T-cell (primary cell): ENCODE measurements at regions not wholly inside any gene's neighbourhood (a gene's known extent, or its start where the extent isn't known, plus 50 kb on each side); places are given as distances from the start of the nearest gene placed in this dataset.

ENCODE experiments used
- ATAC-seq, 4 experiments: fragments of 200-7000 bp in 3 of 4; fragments of 150-1000 bp in 1 of 4; cut with Tn5 transposase; replicated peaks in 1 of 4; 1 replicate in 3 of 4; 2 replicates in 1 of 4; pipeline ENCODE4 v1.10.0; 2021; ENCODE audit warnings: moderate library complexity in 3 of 4, mild to moderate bottlenecking in 2 of 4, moderate number of reproducible peaks in 1 of 4
- CTCF ChIA-PET, 2 donors: fragments of 300-600 bp; sonication (Branson Sonifier 250); formaldehyde crosslinking; loops; one replicate each; lab custom pipeline; 2022; ENCODE audit warnings: antibody characterized with exemption in 2 of 2; lab: Charles Lee
- POLR2A ChIA-PET, 2 donors: fragments of 300-600 bp; sonication (Branson Sonifier 250); formaldehyde crosslinking; loops; one replicate each; lab custom pipeline; 2022; ENCODE audit warnings: antibody characterized with exemption in 2 of 2; lab: Charles Lee
- DNase-seq, 35 experiments: peaks; one replicate each; pipeline versions ENCODE4 v3.0.0 to v3.0.0-alpha.2; 2013 to 2023
- H3K27ac ChIP-seq: one replicate; pipeline ENCODE4 v1.5.1; 2013; ENCODE audit warnings: low read length
- H3K27me3 ChIP-seq, 2 experiments: replicated peaks in 1 of 2; 1 replicate in 1 of 2; 2 replicates in 1 of 2; pipeline versions ENCODE4 v1.6.1 to v1.7.0; 2013; ENCODE audit warnings: low read length in 1 of 2, mixed read lengths in 1 of 2; ENCODE audit not compliant: control insufficient read depth in 2 of 2, insufficient read depth in 2 of 2; ENCODE audit errors: extremely low read depth in 1 of 2
- H3K36me3 ChIP-seq, 2 donors: 1 replicate in 1 of 2; 2 replicates in 1 of 2; pipeline versions ENCODE4 v1.6.1 to v1.7.0; 2013; ENCODE audit warnings: low read length in 1 of 2; ENCODE audit not compliant: control insufficient read depth in 2 of 2, insufficient read depth in 1 of 2; ENCODE audit errors: extremely low read depth in 1 of 2
- H3K4me1 ChIP-seq, 2 experiments: 1 replicate in 1 of 2; 2 replicates in 1 of 2; pipeline versions ENCODE4 v1.6.1 to v1.7.0; 2013; ENCODE audit warnings: low read length in 2 of 2, mixed read lengths in 1 of 2; ENCODE audit not compliant: insufficient read depth in 2 of 2, control insufficient read depth in 1 of 2; ENCODE audit errors: extremely low read depth in 1 of 2
- H3K4me3 ChIP-seq, 2 donors: 1 replicate in 1 of 2; 2 replicates in 1 of 2; pipeline versions ENCODE4 v1.5.1 to v1.7.0; 2013; ENCODE audit warnings: mild to moderate bottlenecking in 2 of 2, low read length in 1 of 2, moderate library complexity in 1 of 2; ENCODE audit not compliant: control insufficient read depth in 1 of 2; ENCODE audit errors: extremely low read depth in 1 of 2
- H3K9me3 ChIP-seq: 2 replicates; pipeline ENCODE4 v1.7.0; 2013
- H3K27ac Mint-ChIP-seq, 2 donors: one replicate each; pipeline ENCODE4 v1.8.0; 2020 to 2021; ENCODE audit warnings: mild to moderate bottlenecking in 2 of 2, mixed read lengths in 2 of 2
- H3K27me3 Mint-ChIP-seq, 2 donors: one replicate each; pipeline ENCODE4 v1.8.0; 2021 to 2022; ENCODE audit warnings: mixed read lengths in 2 of 2
- H3K36me3 Mint-ChIP-seq: one replicate; pipeline ENCODE4 v1.8.0; 2021; ENCODE audit warnings: mixed read lengths
- H3K4me1 Mint-ChIP-seq, 3 donors: one replicate each; pipeline ENCODE4 v1.8.0; 2020 to 2022; ENCODE audit warnings: mixed read lengths in 3 of 3, mild to moderate bottlenecking in 1 of 3
- H3K4me3 Mint-ChIP-seq, 3 donors: one replicate each; pipeline ENCODE4 v1.8.0; 2020 to 2022; ENCODE audit warnings: mild to moderate bottlenecking in 3 of 3, mixed read lengths in 3 of 3, moderate library complexity in 3 of 3
- H3K9me3 Mint-ChIP-seq, 3 donors: one replicate each; pipeline ENCODE4 v1.8.0; 2020 to 2022; ENCODE audit warnings: mixed read lengths in 3 of 3
- WGBS: methylation state at CpG from one replicate; pipeline ENCODE4 v1.1.5; 2013; ENCODE audit warnings: missing lambda C conversion rate; ENCODE audit not compliant: insufficient coverage; 5-methylcytosine and 5-hydroxymethylcytosine counted together

DNA sequence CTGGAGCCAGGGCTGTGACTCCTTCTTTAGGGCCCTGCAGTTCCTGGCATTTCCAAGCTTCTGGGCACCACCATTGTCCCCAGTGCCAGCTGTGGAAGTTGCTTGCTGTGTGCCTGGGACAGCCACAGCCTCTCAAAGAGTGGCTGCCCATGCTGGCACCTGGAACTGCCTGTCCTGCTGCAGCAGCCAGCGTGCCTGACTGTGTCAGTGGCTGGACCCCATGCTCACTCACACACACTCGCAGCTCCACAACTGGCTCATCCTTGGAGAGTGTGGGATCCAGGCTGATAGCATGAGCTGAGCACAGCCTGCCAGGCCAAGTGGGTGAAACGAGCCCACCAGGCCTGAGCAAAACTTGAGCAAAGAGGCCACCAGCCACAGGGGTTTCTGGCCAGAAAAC lies 1107.6 kb downstream of the C4orf33 start:
- Mint-ChIP-seq H3K36me3 (no peaks in the 10 kb centered on the region), H3K27me3 (no peaks in the 10 kb centered on the region), H3K9me3 (peaks cover 8 to 12% (median 9%) of the 10 kb centered on the region in 3 donors), H3K4me1 (no peaks in the 10 kb centered on the region), H3K27ac (no peak overlapping the region), H3K4me3 (no peak overlapping the region)
- no peak for DNase-seq
- ChIA-PET POLR2A (no interaction called here), CTCF (no interaction called here)
- Histone ChIP-seq H3K9me3 (no peaks in the 10 kb centered on the region), H3K27ac (no peak overlapping the region), H3K27me3 (no peaks in the 10 kb centered on the region), H3K36me3 (no peaks in the 10 kb centered on the region), H3K4me3 (no peak overlapping the region), H3K4me1 (no peaks in the 10 kb centered on the region)
- no peak for ATAC-seq
- 50% methylated on average over 2 of the region's 3 CpGs for WGBS

DNA sequence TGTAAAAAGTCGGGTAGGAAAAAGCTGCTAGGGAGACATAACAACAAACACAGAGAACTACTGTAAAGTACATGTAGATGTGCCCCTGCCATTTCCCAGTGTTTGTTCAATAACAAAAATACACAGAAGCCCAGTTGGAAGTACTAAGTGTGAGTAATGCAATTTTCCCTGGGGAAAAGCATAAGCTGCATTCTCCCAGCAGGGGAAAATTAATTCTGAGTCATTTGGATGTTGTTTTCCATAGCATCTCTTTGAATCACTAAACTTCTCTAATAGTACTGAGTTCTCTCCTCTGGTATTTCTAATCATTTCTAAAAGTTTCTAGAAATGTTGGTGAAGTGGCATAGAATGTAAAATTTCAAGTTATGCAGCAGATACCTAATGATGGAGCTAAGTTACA lies 1114.9 kb downstream of the C4orf33 start:
- ChIA-PET CTCF (no interaction called here), POLR2A (no interaction called here)
- no peaks in the 10 kb centered on the region for H3K4me1 ChIP-seq
- no peaks in the 10 kb centered on the region for H3K9me3 ChIP-seq
- WGBS: no CpG with 5 or more reads among the region's 1 CpG
- Mint-ChIP-seq H3K4me1 (no peaks in the 10 kb centered on the region), H3K27me3 (no peaks in the 10 kb centered on the region), H3K27ac (no peak overlapping the region), H3K9me3 (peaks cover 2 to 10% (median 8%) of the 10 kb centered on the region in 3 donors), H3K36me3 (no peaks in the 10 kb centered on the region), H3K4me3 (no peak overlapping the region)
- ATAC-seq (no peak), DNase-seq (no peak)
- H3K36me3 ChIP-seq: no peaks in the 10 kb centered on the region
- H3K4me3 ChIP-seq: no peak overlapping the region
- no peak overlapping the region for H3K27ac ChIP-seq
- no peaks in the 10 kb centered on the region for H3K27me3 ChIP-seq

DNA sequence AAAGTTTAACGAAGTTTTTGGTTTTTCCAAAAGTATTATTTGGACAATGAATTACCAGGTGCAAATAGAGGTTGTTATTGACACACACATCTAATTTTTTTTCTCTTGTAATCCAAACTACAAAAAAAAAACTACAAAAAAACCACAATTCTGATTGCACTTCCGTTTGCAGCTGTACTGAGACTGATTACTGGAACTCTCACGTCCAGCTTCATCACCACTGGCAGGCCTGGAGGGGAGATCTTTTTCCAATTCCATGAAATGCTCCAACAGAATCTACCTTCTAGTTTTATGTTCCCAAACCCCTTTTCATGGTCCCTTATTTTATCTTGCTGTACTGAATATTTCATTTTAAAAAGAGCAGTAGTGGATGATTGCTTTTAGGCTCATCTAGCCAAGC lies 1118.3 kb downstream of the C4orf33 start:
- POLR2A ChIA-PET: no interaction called here

DNA sequence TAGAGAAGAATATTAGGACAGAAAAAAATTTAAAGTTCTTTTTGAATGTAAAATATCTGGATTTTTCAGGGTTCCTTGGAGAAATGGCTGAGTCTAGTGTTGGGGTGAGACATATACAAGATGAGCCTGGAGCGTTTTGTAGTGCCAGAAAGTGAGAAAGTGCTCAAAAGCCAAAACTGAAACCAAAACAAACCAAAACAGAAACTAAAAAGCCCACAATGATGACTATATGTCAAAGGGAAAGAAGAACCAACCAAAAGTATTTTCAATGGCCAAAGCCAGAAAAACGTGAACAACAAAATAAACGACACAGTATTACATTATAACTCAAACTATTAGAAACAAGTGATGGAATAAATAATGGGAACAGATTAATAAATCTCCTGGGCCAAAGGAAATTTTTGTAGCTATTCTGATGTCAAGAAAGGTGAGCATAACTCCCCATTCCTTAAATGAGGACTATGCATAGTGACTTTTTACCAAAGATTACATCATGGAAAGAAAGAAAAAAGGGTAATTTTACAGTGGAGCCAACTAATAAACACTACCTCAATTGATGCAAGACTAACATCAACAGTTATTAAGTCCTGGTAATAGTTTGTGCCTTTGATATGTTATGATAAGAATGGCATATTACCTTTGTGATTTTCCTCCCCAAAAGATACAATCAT lies 1137.6 kb downstream of the C4orf33 start:
- H3K4me3 ChIP-seq: no peak overlapping the region
- no peaks in the 10 kb centered on the region for H3K36me3 ChIP-seq
- WGBS: no CpG with 5 or more reads among the region's 3 CpGs
- Mint-ChIP-seq H3K4me3 (peak overlapping the region in 1 of 3 donors; percentile 64), H3K27ac (no peak overlapping the region), H3K4me1 (peaks cover 0 to 8% (median 0%) of the 10 kb centered on the region in 3 donors), H3K9me3 (peaks cover 4 to 21% (median 10%) of the 10 kb centered on the region in 3 donors), H3K27me3 (no peaks in the 10 kb centered on the region), H3K36me3 (no peaks in the 10 kb centered on the region)
- no peak for ATAC-seq
- H3K9me3 ChIP-seq: no peaks in the 10 kb centered on the region
- POLR2A ChIA-PET: no interaction called here
- no peaks in the 10 kb centered on the region for H3K4me1 ChIP-seq
- H3K27me3 ChIP-seq: no peaks in the 10 kb centered on the region
- DNase-seq: peak in 1 of 35 experiments; percentile 1
- no peak overlapping the region for H3K27ac ChIP-seq
- CTCF ChIA-PET: no interaction called here

More for the DNA sequence above, 1118.3 kb downstream of the C4orf33 start:
- Histone ChIP-seq H3K4me1 (no peaks in the 10 kb centered on the region), H3K27ac (no peak overlapping the region), H3K9me3 (no peaks in the 10 kb centered on the region), H3K4me3 (no peak overlapping the region), H3K36me3 (no peaks in the 10 kb centered on the region), H3K27me3 (no peaks in the 10 kb centered on the region)
- Mint-ChIP-seq H3K4me3 (no peak overlapping the region), H3K4me1 (no peaks in the 10 kb centered on the region), H3K9me3 (peaks cover 0 to 6% (median 1%) of the 10 kb centered on the region in 3 donors), H3K36me3 (no peaks in the 10 kb centered on the region), H3K27ac (no peak overlapping the region), H3K27me3 (no peaks in the 10 kb centered on the region)
- ATAC-seq (no peak), DNase-seq (no peak)
- 20% methylated on average over 1 of the region's 3 CpGs for WGBS
- CTCF ChIA-PET: no interaction called here

DNA sequence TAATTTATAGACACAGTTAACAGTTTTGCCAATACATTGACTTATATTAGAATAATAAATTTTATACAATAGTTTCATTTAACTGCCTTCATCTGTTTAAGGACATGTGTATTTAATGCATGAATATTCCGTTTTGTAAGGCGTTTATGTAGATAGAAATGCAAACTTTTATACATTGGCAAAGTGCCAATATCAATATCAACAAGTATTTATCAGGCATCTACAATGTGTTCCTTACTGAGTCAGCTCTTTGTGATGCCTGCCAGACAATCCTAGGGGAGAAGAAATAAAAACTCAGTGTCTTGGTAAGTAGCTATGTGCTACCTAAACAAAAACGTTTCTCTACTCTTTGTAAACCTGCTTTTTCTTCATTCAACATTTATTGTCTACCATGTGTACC lies 1142.2 kb downstream of the C4orf33 start:
- WGBS: no CpG with 5 or more reads among the region's 3 CpGs
- ChIA-PET POLR2A (no interaction called here), CTCF (no interaction called here)
- no peaks in the 10 kb centered on the region for H3K36me3 Mint-ChIP-seq
- DNase-seq (no peak), ATAC-seq (no peak)
- Histone ChIP-seq H3K27me3 (no peaks in the 10 kb centered on the region), H3K36me3 (no peaks in the 10 kb centered on the region), H3K4me1 (no peaks in the 10 kb centered on the region), H3K9me3 (no peaks in the 10 kb centered on the region), H3K4me3 (no peak overlapping the region), H3K27ac (no peak overlapping the region)
- H3K27ac Mint-ChIP-seq: no peak overlapping the region
- no peaks in the 10 kb centered on the region for H3K27me3 Mint-ChIP-seq
- H3K9me3 Mint-ChIP-seq: peaks cover 8 to 12% (median 9%) of the 10 kb centered on the region in 3 donors
- peaks cover 0 to 8% (median 0%) of the 10 kb centered on the region in 3 donors for H3K4me1 Mint-ChIP-seq
- H3K4me3 Mint-ChIP-seq: no peak overlapping the region

DNA sequence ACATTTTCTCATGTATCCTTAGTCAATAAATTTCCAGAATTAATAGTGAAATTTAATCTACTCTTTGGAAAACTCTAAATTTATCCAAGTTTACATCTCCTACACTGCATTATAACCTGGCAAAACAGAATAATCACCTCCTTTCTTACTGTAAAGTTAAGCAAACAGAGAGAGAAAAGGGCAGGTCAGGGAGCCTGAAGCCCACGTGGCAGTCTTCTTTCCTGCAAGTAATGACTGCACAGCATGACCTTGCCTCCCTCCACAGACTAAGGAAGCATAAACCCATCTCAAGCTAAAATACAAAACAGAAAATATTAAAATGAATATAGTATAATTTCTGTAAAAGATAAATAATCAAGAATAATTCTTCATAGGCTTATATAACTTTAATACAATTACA lies 1153.0 kb downstream of the C4orf33 start:
- peaks cover 1 to 12% (median 2%) of the 10 kb centered on the region in 3 donors for H3K9me3 Mint-ChIP-seq
- ATAC-seq: no peak
- POLR2A ChIA-PET: no interaction called here

More for the DNA sequence above, 1153.0 kb downstream of the C4orf33 start:
- Histone ChIP-seq H3K9me3 (no peaks in the 10 kb centered on the region), H3K27me3 (no peaks in the 10 kb centered on the region), H3K4me3 (no peak overlapping the region), H3K27ac (no peak overlapping the region), H3K4me1 (no peaks in the 10 kb centered on the region), H3K36me3 (no peaks in the 10 kb centered on the region)
- Mint-ChIP-seq H3K27me3 (no peaks in the 10 kb centered on the region), H3K36me3 (no peaks in the 10 kb centered on the region), H3K4me3 (no peak overlapping the region), H3K27ac (no peak overlapping the region), H3K4me1 (no peaks in the 10 kb centered on the region)
- no peak for DNase-seq
- no CpG with 5 or more reads among the region's 1 CpG for WGBS
- CTCF ChIA-PET: no interaction called here
